ENCODE measurements at regions not wholly inside any gene's neighbourhood (a gene's known extent, or its start where the extent isn't known, plus 50 kb on each side); places are given as distances from the start of the nearest gene placed in this dataset.

GRCh38 chr3:21100656-21101359, 650.2 kb downstream of the ZNF385D start:
- no peaks in the 10 kb centered on the region for H3K27me3 Mint-ChIP-seq
- no peaks in the 10 kb centered on the region for H3K36me3 ChIP-seq (ENCODE audit: insufficient read depth, low read length)
- H3K27ac Mint-ChIP-seq: no peak overlapping the region
- intact Hi-C loops (cut with DNase I, micrococcal nuclease): no loop called here
- CTCF ChIA-PET: no interaction called here
- peaks cover 17% of the 10 kb centered on the region for H3K9me3 Mint-ChIP-seq
- ATAC-seq (ENCODE audit: poor library complexity) (no peak), DNase-seq (no peak)
- H3K9me3 ChIP-seq (ENCODE audit: control insufficient read depth in 1 of 2, insufficient read depth in 1 of 2, low read length in 2 of 2): peaks cover 2 to 6% of the 10 kb centered on the region in 2 experiments
- H3K27me3 ChIP-seq (ENCODE audit: control insufficient read depth in 1 of 2, insufficient read depth in 2 of 2, low read length in 2 of 2): no peaks in the 10 kb centered on the region
- H3K36me3 Mint-ChIP-seq (ENCODE audit: low read depth): no peaks in the 10 kb centered on the region
- no peak overlapping the region for H3K27ac ChIP-seq (ENCODE audit: low read depth in 1 of 2, low read length in 2 of 2)
- H3K4me3 Mint-ChIP-seq: no peak overlapping the region
- no peaks in the 10 kb centered on the region for H3K4me1 ChIP-seq (ENCODE audit: insufficient read depth, low read length)
- no peaks in the 10 kb centered on the region for H3K4me1 Mint-ChIP-seq (ENCODE audit: low read depth)
- H3K4me3 ChIP-seq (ENCODE audit: low read length): no peak overlapping the region
- POLR2A ChIA-PET: no interaction called here
- TF ChIP-seq CTCF (IDR thresholded peaks at IDR 0.05): no peak

- POLR2A ChIA-PET: no interaction called here
- no peak overlapping the region for H3K27ac Mint-ChIP-seq
- intact Hi-C loops (cut with DNase I, micrococcal nuclease): no loop called here
These were observed 656.3 kb downstream of the ZNF385D start for GRCh38 chr3:21094686-21095085.

GRCh38 chr3:21073561-21073960, 677.4 kb downstream of the ZNF385D start:
- Mint-ChIP-seq H3K9me3 (peaks cover 6% of the 10 kb centered on the region), H3K4me3 (no peak overlapping the region), H3K4me1 (ENCODE audit: low read depth) (no peaks in the 10 kb centered on the region), H3K27me3 (no peaks in the 10 kb centered on the region), H3K27ac (no peak overlapping the region), H3K36me3 (ENCODE audit: low read depth) (no peaks in the 10 kb centered on the region)
- no peak overlapping the region for H3K4me3 ChIP-seq (ENCODE audit: low read length)
- ATAC-seq (ENCODE audit: poor library complexity): no peak
- no peaks in the 10 kb centered on the region for H3K27me3 ChIP-seq (ENCODE audit: control insufficient read depth in 1 of 2, insufficient read depth in 2 of 2, low read length in 2 of 2)
- CTCF ChIA-PET: no interaction called here
- H3K27ac ChIP-seq (ENCODE audit: low read depth in 1 of 2, low read length in 2 of 2): no peak overlapping the region
- intact Hi-C loops (cut with DNase I, micrococcal nuclease): no loop called here
- H3K9me3 ChIP-seq (ENCODE audit: control insufficient read depth in 1 of 2, insufficient read depth in 1 of 2, low read length in 2 of 2): peaks cover 0 to 2% of the 10 kb centered on the region in 2 experiments
- TF ChIP-seq CTCF (IDR thresholded peaks at IDR 0.05): no peak
- DNase-seq: no peak
- POLR2A ChIA-PET: no interaction called here
- H3K4me1 ChIP-seq (ENCODE audit: insufficient read depth, low read length): no peaks in the 10 kb centered on the region
- no peaks in the 10 kb centered on the region for H3K36me3 ChIP-seq (ENCODE audit: insufficient read depth, low read length)

More at GRCh38 chr3:21094686-21095085, 656.3 kb downstream of the ZNF385D start:
- Mint-ChIP-seq H3K36me3 (ENCODE audit: low read depth) (no peaks in the 10 kb centered on the region), H3K9me3 (peaks cover 7% of the 10 kb centered on the region), H3K4me3 (no peak overlapping the region), H3K4me1 (ENCODE audit: low read depth) (no peaks in the 10 kb centered on the region), H3K27me3 (no peaks in the 10 kb centered on the region)
- H3K4me3 ChIP-seq (ENCODE audit: low read length): no peak overlapping the region
- no peak for TF ChIP-seq CTCF (IDR thresholded peaks at IDR 0.05)
- CTCF ChIA-PET: no interaction called here
- H3K27me3 ChIP-seq (ENCODE audit: control insufficient read depth in 1 of 2, insufficient read depth in 2 of 2, low read length in 2 of 2): no peaks in the 10 kb centered on the region
- ATAC-seq (ENCODE audit: poor library complexity) (no peak), DNase-seq (no peak)
- H3K4me1 ChIP-seq (ENCODE audit: insufficient read depth, low read length): no peaks in the 10 kb centered on the region
- no peaks in the 10 kb centered on the region for H3K9me3 ChIP-seq (ENCODE audit: control insufficient read depth in 1 of 2, insufficient read depth in 1 of 2, low read length in 2 of 2)
- no peaks in the 10 kb centered on the region for H3K36me3 ChIP-seq (ENCODE audit: insufficient read depth, low read length)
- no peak overlapping the region for H3K27ac ChIP-seq (ENCODE audit: low read depth in 1 of 2, low read length in 2 of 2)
